22Rv1 (cell line): ENCODE measurements at regions not wholly inside any gene's neighbourhood (a gene's known extent, or its start where the extent isn't known, plus 50 kb on each side); places are given as distances from the start of the nearest gene placed in this dataset.

Experiments used
- ZFX ChIP-seq: fragments of 450-650 bp; IDR thresholded peaks from 2 replicates; pipeline ENCODE4 v1.6.1; 2017; ENCODE audit warnings: antibody characterized with exemption, borderline replicate concordance
- TF ChIP-seq, protein P1 (sequence below): fragments of 450-650 bp; IDR thresholded peaks from 2 replicates; pipeline ENCODE4 v1.5.1; 2017; ENCODE audit warnings: mild to moderate bottlenecking

DNA sequence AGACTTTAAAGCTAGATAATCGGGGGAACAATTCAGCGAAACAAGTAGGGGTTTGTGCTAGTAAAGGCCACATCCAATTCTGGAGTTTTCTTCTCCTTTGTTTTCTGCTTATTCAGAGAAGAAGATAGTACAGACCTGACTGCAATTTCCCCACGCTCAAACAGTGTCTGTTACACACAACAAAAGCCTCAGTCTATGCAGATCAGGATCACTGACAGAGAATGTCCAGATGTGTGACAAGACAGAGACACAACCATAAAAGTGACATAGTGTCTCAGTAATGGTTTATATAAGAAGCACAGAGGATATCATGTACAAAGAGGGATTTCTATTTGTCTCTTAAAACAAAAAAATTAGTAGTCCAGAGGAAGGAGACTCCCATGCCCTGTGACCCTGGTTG lies 70.7 kb upstream of the GTF3A start:
- TF ChIP-seq, protein P1, sequence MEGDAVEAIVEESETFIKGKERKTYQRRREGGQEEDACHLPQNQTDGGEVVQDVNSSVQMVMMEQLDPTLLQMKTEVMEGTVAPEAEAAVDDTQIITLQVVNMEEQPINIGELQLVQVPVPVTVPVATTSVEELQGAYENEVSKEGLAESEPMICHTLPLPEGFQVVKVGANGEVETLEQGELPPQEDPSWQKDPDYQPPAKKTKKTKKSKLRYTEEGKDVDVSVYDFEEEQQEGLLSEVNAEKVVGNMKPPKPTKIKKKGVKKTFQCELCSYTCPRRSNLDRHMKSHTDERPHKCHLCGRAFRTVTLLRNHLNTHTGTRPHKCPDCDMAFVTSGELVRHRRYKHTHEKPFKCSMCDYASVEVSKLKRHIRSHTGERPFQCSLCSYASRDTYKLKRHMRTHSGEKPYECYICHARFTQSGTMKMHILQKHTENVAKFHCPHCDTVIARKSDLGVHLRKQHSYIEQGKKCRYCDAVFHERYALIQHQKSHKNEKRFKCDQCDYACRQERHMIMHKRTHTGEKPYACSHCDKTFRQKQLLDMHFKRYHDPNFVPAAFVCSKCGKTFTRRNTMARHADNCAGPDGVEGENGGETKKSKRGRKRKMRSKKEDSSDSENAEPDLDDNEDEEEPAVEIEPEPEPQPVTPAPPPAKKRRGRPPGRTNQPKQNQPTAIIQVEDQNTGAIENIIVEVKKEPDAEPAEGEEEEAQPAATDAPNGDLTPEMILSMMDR = no peak
- TF ChIP-seq ZFX = no peak
